Kidney (tissue), 13 donors: ENCODE measurements at regions not wholly inside any gene's neighbourhood (a gene's known extent, or its start where the extent isn't known, plus 50 kb on each side); places are given as distances from the start of the nearest gene placed in this dataset.
A peak's percentile ranks its signal among the peaks of the same experiment; 100 is the strongest.

Source experiments
- DNase-seq, 5 donors: peaks; one replicate each; pipeline ENCODE4 v3.0.0-alpha.2; 2013 to 2020
- FAIRE-seq: peaks from 2 replicates; lab custom pipeline; 2012; peaks lifted over from hg19 to GRCh38; lab: Jason Lieb, UNC
- H3K27ac ChIP-seq, 2 donors: one replicate each; pipeline ENCODE4 v1.7.0; 2013; ENCODE audit warnings: low read depth in 2 of 2, low read length in 2 of 2, inconsistent platforms in 1 of 2
- H3K27me3 ChIP-seq: one replicate; pipeline ENCODE4 v1.7.1; 2013; ENCODE audit warnings: low read length, inconsistent platforms; ENCODE audit not compliant: control insufficient read depth, insufficient read depth
- H3K36me3 ChIP-seq, 3 donors: one replicate each; pipeline versions ENCODE4 v1.7.0 to v1.7.1; 2013; ENCODE audit warnings: low read length in 3 of 3, control low read depth in 1 of 3, inconsistent platforms in 1 of 3; ENCODE audit not compliant: insufficient read depth in 3 of 3, control insufficient read depth in 2 of 3
- H3K4me1 ChIP-seq, 3 donors: one replicate each; pipeline versions ENCODE4 v1.7.0 to v1.7.1; 2013; ENCODE audit warnings: low read length in 3 of 3, inconsistent platforms in 1 of 3, low read depth in 1 of 3; ENCODE audit not compliant: control insufficient read depth in 2 of 3, insufficient read depth in 2 of 3
- H3K4me3 ChIP-seq, 3 donors: one replicate each; pipeline versions ENCODE4 v1.7.0 to v1.8.1; 2013; ENCODE audit warnings: low read length in 3 of 3, control low read depth in 1 of 3, inconsistent platforms in 1 of 3
- H3K9ac ChIP-seq, 3 donors: one replicate each; pipeline versions ENCODE4 v1.7.0 to v1.7.1; 2013; ENCODE audit warnings: low read length in 3 of 3, control low read depth in 1 of 3, inconsistent platforms in 1 of 3
- H3K9me3 ChIP-seq, 3 donors: one replicate each; pipeline versions ENCODE4 v1.7.0 to v1.7.1; 2013; ENCODE audit warnings: low read length in 3 of 3, control low read depth in 1 of 3, inconsistent platforms in 1 of 3; ENCODE audit not compliant: control insufficient read depth in 2 of 3, insufficient read depth in 1 of 3
- intact Hi-C: fragments of 100-400 bp; cut with DNase I; formaldehyde crosslinking; loops from one replicate; pipeline ENCODE4 v1.11.1; 2022
- TF ChIP-seq, protein P1 (sequence below): IDR thresholded peaks from 3 replicates; pipeline ENCODE4 v1.5.1; 2012; ENCODE audit warnings: mild to moderate bottlenecking, moderate library complexity, borderline replicate concordance; ENCODE audit not compliant: insufficient read depth; ENCODE audit errors: extremely low read depth
- donor health status: control.
- donor health status: control.
- donor health status: control.
- donor health status: control.
- donor health status: control.
- donor health status: DM: yes; HTN: yes; CAD: no.
- donor health status: Normal renal cell carcinoma (clear cell type).

DNA sequence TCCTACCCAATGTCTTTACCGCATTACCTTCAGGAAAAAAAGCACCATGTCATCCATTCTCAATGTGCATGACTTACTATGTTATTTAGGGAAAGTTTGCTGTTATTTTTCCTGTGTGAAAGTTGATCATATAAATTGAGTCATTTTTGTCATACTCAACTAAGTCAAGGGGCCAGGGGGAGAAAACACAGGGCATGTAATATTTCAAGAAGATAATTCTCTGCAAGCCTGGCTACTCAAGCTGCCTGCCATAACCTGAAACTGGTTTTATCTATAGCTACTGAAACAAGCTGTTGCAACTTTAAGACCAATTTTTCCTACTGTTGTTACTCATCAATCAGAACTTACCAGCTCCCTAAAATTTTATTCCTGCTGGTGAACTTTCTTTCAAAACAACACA is 91.4 kb downstream of the TMSB4Y start:
- TF ChIP-seq, protein P1, sequence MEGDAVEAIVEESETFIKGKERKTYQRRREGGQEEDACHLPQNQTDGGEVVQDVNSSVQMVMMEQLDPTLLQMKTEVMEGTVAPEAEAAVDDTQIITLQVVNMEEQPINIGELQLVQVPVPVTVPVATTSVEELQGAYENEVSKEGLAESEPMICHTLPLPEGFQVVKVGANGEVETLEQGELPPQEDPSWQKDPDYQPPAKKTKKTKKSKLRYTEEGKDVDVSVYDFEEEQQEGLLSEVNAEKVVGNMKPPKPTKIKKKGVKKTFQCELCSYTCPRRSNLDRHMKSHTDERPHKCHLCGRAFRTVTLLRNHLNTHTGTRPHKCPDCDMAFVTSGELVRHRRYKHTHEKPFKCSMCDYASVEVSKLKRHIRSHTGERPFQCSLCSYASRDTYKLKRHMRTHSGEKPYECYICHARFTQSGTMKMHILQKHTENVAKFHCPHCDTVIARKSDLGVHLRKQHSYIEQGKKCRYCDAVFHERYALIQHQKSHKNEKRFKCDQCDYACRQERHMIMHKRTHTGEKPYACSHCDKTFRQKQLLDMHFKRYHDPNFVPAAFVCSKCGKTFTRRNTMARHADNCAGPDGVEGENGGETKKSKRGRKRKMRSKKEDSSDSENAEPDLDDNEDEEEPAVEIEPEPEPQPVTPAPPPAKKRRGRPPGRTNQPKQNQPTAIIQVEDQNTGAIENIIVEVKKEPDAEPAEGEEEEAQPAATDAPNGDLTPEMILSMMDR, result no peak
- intact Hi-C loops, result no loop called here
- no peaks in the 10 kb centered on the region for H3K36me3 ChIP-seq
- no peak overlapping the region for H3K9ac ChIP-seq
- no peak overlapping the region for H3K4me3 ChIP-seq
- FAIRE-seq (no peak), DNase-seq (no peak)
- no peak overlapping the region for H3K27ac ChIP-seq
- H3K9me3 ChIP-seq, result no peaks in the 10 kb centered on the region
- no peaks in the 10 kb centered on the region for H3K4me1 ChIP-seq
- H3K27me3 ChIP-seq, result no peaks in the 10 kb centered on the region

GRCh38 chrY:13802828-13803227 is 99.1 kb downstream of the TMSB4Y start:
- FAIRE-seq, result no peak
- intact Hi-C loops, result no loop called here
- H3K9ac ChIP-seq, result no peak overlapping the region
- H3K4me1 ChIP-seq, result no peaks in the 10 kb centered on the region
- H3K4me3 ChIP-seq, result no peak overlapping the region
- DNase-seq, result peak in 1 of 5 donors; percentile 12
- no peaks in the 10 kb centered on the region for H3K36me3 ChIP-seq
- H3K27me3 ChIP-seq, result no peaks in the 10 kb centered on the region
- no peaks in the 10 kb centered on the region for H3K9me3 ChIP-seq
- no peak overlapping the region for H3K27ac ChIP-seq
- TF ChIP-seq, protein P1, result no peak

DNA sequence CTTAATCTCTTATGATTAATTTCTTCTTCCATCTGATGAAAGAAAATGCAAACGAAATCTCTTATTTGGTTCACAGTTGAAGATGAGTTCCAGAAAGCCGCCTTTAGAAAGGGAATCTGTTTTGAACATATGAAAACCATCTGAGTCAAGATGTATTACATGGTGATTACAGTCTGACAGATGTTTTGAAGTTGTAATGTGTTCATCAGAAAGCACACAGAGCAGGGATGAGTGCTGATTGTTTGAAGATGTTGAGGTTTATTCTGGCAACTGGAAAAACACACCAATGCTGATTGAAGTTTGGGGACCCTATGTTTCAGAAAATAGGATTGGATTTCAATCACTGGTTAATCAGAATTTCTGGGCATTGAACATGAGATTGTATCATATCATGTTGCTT is 99.7 kb downstream of the TMSB4Y start:
- Histone ChIP-seq H3K36me3 (no peaks in the 10 kb centered on the region), H3K9me3 (no peaks in the 10 kb centered on the region), H3K27me3 (no peaks in the 10 kb centered on the region), H3K27ac (no peak overlapping the region), H3K9ac (no peak overlapping the region), H3K4me3 (no peak overlapping the region), H3K4me1 (no peaks in the 10 kb centered on the region)
- intact Hi-C loops, result no loop called here
- no peak for DNase-seq
- TF ChIP-seq, protein P1, result no peak
- FAIRE-seq, result no peak
